ENCODE measurements at regions not wholly inside any gene's neighbourhood (a gene's known extent, or its start where the extent isn't known, plus 50 kb on each side); places are given as distances from the start of the nearest gene placed in this dataset.

DNA sequence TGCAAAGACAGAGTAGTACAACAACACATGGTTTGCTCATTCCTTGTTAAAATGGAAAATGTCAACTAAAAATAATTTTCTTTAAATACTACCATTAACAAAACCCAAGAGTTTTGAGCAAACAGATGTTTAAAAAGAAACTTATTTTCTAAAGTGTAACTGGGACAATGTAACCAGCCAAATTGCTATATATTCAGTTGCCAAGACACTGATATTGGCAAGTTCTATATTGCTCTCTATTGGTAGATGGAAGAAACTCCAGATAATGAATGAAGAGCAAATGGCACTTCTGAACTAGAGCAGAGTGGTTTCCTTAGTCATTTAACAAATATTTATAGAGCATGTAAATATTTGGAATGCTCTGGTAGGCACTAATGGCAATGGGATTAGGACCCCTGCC, 966.2 kb downstream of the RPA4 start:
- Histone ChIP-seq H3K4me1 (ENCODE audit: control insufficient read depth, insufficient read depth, low read length) (no peaks in the 10 kb centered on the region), H3K36me3 (ENCODE audit: control insufficient read depth, insufficient read depth, low read length) (no peaks in the 10 kb centered on the region), H3K9me3 (ENCODE audit: control insufficient read depth, insufficient read depth, low read depth, low read length) (no peaks in the 10 kb centered on the region), H3K4me3 (ENCODE audit: low read depth in 2 of 2, low read length in 2 of 2) (no peak overlapping the region), H3K27me3 (ENCODE audit: control insufficient read depth, insufficient read depth, low read length) (no peaks in the 10 kb centered on the region), H3K27ac (ENCODE audit: low read length) (no peak overlapping the region)
- ATAC-seq: no peak
- CTCF ChIA-PET: no interaction called here
- no peak for TF ChIP-seq SIN3A (IDR thresholded peaks at IDR 0.05; ENCODE audit: borderline replicate concordance, insufficient read depth, low read depth, low read length)
- TF ChIP-seq, protein P1, sequence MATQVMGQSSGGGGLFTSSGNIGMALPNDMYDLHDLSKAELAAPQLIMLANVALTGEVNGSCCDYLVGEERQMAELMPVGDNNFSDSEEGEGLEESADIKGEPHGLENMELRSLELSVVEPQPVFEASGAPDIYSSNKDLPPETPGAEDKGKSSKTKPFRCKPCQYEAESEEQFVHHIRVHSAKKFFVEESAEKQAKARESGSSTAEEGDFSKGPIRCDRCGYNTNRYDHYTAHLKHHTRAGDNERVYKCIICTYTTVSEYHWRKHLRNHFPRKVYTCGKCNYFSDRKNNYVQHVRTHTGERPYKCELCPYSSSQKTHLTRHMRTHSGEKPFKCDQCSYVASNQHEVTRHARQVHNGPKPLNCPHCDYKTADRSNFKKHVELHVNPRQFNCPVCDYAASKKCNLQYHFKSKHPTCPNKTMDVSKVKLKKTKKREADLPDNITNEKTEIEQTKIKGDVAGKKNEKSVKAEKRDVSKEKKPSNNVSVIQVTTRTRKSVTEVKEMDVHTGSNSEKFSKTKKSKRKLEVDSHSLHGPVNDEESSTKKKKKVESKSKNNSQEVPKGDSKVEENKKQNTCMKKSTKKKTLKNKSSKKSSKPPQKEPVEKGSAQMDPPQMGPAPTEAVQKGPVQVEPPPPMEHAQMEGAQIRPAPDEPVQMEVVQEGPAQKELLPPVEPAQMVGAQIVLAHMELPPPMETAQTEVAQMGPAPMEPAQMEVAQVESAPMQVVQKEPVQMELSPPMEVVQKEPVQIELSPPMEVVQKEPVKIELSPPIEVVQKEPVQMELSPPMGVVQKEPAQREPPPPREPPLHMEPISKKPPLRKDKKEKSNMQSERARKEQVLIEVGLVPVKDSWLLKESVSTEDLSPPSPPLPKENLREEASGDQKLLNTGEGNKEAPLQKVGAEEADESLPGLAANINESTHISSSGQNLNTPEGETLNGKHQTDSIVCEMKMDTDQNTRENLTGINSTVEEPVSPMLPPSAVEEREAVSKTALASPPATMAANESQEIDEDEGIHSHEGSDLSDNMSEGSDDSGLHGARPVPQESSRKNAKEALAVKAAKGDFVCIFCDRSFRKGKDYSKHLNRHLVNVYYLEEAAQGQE (IDR thresholded peaks at IDR 0.05; ENCODE audit: insufficient read depth in 1 of 2, low read depth in 2 of 2, low read length in 1 of 2): no peak
- TF ChIP-seq, protein P2, sequence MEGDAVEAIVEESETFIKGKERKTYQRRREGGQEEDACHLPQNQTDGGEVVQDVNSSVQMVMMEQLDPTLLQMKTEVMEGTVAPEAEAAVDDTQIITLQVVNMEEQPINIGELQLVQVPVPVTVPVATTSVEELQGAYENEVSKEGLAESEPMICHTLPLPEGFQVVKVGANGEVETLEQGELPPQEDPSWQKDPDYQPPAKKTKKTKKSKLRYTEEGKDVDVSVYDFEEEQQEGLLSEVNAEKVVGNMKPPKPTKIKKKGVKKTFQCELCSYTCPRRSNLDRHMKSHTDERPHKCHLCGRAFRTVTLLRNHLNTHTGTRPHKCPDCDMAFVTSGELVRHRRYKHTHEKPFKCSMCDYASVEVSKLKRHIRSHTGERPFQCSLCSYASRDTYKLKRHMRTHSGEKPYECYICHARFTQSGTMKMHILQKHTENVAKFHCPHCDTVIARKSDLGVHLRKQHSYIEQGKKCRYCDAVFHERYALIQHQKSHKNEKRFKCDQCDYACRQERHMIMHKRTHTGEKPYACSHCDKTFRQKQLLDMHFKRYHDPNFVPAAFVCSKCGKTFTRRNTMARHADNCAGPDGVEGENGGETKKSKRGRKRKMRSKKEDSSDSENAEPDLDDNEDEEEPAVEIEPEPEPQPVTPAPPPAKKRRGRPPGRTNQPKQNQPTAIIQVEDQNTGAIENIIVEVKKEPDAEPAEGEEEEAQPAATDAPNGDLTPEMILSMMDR (IDR thresholded peaks at IDR 0.05): no peak
- no peak for TF ChIP-seq POLR2AphosphoS5 (IDR thresholded peaks at IDR 0.05; ENCODE audit: low read depth, low read length)
- no peak for TF ChIP-seq TCF7L2 (IDR thresholded peaks at IDR 0.05; ENCODE audit: low read depth, low read length)
- in situ Hi-C loops (cut with HindIII; ENCODE audit: low pct_unique_long_range_greater_than_20kb, low sequenced_read_pairs) (no loop called here), intact Hi-C loops (cut with micrococcal nuclease; ENCODE audit: unreplicated experiment) (no loop called here)
- no peak for DNase-seq (ENCODE audit: low read depth, low spot score)
- POLR2A ChIA-PET: no interaction called here
- no TSS peak for BruUV-seq (replicated peaks)

DNA sequence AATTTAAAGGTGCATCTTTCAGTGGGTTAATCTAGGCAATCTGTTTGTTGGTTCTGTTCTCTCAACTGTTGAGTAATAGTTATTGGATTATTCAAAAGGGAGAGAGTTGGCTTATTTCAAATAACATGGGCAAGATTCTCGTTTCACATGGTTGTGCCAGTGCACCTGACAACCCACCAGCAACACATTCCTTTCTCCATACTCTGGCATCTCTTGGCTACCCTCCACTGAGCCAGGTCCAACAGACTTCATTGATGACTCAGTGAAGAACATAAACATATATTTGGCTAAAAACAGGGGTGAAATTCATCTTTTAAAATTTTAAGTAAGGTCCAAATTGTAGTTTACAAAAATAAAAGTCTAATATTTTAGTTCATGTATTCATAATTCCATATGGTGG, 967.2 kb downstream of the RPA4 start:
- TF ChIP-seq, protein P2 (IDR thresholded peaks at IDR 0.05): no peak
- TF ChIP-seq, protein P1 (IDR thresholded peaks at IDR 0.05; ENCODE audit: insufficient read depth in 1 of 2, low read depth in 2 of 2, low read length in 1 of 2): no peak
- TF ChIP-seq TCF7L2 (IDR thresholded peaks at IDR 0.05; ENCODE audit: low read depth, low read length) (no peak), SIN3A (IDR thresholded peaks at IDR 0.05; ENCODE audit: borderline replicate concordance, insufficient read depth, low read depth, low read length) (no peak), POLR2AphosphoS5 (IDR thresholded peaks at IDR 0.05; ENCODE audit: low read depth, low read length) (no peak)
- CTCF ChIA-PET: no interaction called here
- intact Hi-C loops (cut with micrococcal nuclease; ENCODE audit: unreplicated experiment): no loop called here

More for the DNA sequence above, 967.2 kb downstream of the RPA4 start:
- in situ Hi-C loops (cut with HindIII; ENCODE audit: low pct_unique_long_range_greater_than_20kb, low sequenced_read_pairs): no loop called here
- Histone ChIP-seq H3K27ac (ENCODE audit: low read length) (no peak overlapping the region), H3K36me3 (ENCODE audit: control insufficient read depth, insufficient read depth, low read length) (no peaks in the 10 kb centered on the region), H3K4me3 (ENCODE audit: low read depth in 2 of 2, low read length in 2 of 2) (no peak overlapping the region), H3K4me1 (ENCODE audit: control insufficient read depth, insufficient read depth, low read length) (no peaks in the 10 kb centered on the region), H3K27me3 (ENCODE audit: control insufficient read depth, insufficient read depth, low read length) (no peaks in the 10 kb centered on the region), H3K9me3 (ENCODE audit: control insufficient read depth, insufficient read depth, low read depth, low read length) (no peaks in the 10 kb centered on the region)
- POLR2A ChIA-PET: no interaction called here
- no peak for DNase-seq (ENCODE audit: low read depth, low spot score)
- no TSS peak for BruUV-seq (replicated peaks)
- no peak for ATAC-seq
